GM18861 (cell line): ENCODE measurements at regions not wholly inside any gene's neighbourhood (a gene's known extent, or its start where the extent isn't known, plus 50 kb on each side); places are given as distances from the start of the nearest gene placed in this dataset.

Source experiments
- ATAC-seq: cut with Tn5 transposase; IDR thresholded peaks from one replicate; pipeline ENCODE4 v1.9.1; 2021; ENCODE audit not compliant: unreplicated experiment

- ATAC-seq = peak; percentile 44
Measured at GRCh38 chr2:88832311-88832991, 141.0 kb downstream of the RPIA start.

GRCh38 chr2:88832992-88833389 lies 141.5 kb downstream of the RPIA start:
- ATAC-seq = no peak

GRCh38 chr2:88834376-88834775 lies 142.9 kb downstream of the RPIA start:
- ATAC-seq = no peak

DNA sequence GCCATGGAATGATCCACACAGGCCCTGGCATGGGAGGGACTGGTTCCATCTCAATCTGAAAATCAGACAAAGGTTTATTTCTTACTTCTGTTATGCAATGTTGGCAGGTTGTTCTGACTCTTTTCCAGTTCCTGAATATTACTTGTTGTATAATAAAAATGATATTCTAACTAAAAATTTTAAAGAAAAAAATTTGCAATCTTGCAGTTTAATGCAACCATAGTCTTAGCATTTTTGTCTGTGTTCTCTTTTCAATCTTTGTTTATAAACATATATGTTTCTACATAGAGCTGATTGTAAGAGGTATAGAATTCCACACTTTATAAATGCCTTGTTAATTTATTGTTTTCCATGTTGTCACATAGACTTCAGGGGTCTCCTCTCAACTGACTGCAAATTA lies 143.4 kb downstream of the RPIA start:
- ATAC-seq = no peak

GRCh38 chr2:88835726-88836125 lies 144.3 kb downstream of the RPIA start:
- no peak for ATAC-seq

DNA sequence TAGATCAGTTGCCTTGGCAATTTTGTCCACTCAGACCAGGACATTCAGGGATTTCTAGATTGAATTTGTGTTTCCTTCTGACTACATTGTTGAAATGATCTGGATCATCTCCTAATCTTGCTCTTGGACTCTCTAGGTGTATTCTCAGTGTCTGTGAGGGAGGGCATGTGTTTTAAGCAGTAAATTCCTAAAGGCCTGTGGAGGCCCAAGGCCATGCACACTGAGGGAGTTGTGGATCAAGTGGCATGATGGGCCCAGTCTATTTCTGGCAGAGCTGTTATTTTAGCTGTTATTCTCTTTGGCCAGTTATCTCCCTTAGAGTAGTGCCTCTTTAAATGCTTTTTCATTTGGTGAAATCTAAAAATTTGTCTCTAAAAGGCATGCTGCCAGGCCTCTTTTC lies 144.9 kb downstream of the RPIA start:
- ATAC-seq = no peak

- no peak for ATAC-seq
Measured at GRCh38 chr2:88837511-88838160, 146.2 kb downstream of the RPIA start.

DNA sequence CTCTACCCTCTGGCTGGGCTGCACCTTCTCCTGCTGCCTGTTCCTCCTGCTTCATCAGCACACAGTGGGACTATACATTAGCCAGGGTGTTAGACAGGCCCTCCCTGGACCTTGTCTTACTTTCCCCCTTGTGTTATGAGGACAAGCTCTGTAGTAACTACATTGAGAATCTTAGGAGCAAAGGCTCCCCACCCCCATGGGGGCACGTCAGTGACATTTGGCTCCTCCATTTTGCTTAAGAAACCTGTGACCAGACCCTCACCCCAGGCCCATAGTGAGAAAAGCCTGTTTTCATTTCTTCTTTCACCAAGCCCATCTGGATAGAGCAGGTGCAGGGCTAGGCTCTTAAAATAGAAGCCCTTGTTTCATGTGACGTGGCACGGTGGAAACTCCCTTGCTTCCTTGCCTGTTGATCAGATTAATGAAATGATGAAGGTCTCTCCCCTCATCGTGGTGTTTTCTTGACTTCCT lies 146.7 kb downstream of the RPIA start:
- peak; percentile 65 for ATAC-seq

DNA sequence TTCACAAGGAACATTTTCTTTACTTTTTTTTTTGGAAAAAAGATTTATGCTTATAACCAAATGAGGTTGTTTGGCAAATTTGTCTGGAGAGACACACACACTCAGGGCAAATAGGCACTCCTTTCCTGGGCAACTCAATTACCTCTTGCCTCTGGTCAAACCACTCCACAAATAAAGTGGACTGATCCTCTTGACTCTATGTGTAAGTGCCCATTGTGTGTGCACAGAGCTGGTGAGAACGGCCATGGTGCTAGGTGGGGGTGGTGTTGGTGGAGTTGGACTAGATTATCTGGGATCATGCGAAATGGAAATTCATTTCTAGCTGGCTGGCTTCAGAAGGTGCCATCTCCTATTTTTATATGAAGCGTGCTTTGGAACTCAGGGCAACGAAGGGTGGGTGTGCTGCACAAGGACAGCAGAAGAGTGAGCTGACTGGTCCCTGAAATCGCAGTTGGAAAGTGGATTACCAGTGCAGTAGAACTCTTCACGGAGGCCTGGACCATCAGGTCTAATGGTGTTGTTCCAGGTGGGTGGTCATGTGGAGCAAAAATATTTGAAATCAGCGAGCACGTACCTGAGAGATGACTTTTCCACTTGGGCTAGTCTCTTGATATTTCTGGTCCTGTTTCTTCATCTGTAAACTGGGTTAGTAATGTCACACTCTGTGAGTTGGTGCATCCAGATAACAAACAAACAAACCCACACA lies 149.9 kb downstream of the RPIA start:
- ATAC-seq = no peak

DNA sequence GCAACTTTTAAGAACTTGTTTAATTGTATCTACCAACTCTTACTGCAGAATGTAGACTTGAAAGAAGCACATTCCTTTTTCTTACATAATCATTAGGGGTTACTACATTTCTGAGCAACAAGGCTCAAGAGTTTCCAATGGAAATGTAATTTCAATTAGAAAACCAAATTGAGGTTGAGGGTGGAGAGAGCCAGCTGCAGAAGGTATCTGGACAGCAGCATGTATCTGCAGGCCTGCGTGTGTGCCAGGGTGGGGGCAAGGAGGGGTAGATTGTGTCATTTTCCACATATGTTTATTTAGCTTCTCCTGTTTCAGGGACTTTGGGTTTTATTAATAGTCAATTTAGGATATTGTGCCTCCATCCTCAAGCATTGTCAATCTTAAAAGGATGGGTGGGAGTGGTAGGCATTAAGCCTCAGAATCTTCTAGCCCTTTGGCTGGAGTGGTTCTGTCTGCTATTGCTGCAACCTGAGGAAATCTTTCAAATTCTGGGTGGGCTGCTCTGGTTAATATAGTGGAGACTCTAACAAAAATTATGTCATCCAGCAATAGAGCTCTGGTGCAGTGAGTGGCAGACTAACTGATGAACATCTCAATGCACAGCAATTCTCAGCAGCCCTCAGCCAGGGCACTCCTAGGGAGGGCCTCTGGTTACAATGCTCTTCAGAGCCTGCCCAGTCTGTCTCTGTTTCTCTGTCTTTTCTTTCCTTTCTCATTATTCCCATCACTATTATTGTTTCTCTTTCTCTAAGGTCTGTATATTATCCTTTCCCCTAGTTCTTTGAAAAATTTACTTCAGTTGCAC lies 151.4 kb downstream of the RPIA start:
- no peak for ATAC-seq

DNA sequence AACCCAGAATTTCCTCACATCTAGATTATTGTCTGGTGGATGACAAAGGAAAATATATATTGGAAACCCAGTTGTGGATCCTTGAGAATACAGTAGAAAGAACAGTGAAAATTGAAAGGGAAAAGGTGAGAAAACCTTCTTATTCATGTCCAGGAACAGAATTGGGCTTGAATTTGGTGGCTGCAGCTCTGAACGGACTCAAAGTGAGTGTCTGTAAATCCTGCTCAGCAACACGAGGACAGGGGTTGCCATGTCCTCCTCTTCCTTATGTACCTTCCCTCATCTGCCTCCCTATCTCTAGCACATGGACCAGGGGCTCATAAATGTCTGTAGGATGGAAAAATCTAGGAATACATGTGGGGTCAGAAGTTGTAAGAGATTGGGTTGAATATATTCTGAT lies 152.2 kb downstream of the RPIA start:
- ATAC-seq = no peak

- ATAC-seq = no peak
Measured at GRCh38 chr2:88844960-88845359, 153.5 kb downstream of the RPIA start.

- peak; percentile 83 for ATAC-seq
Measured at GRCh38 chr2:88845772-88846661, 154.5 kb downstream of the RPIA start.

DNA sequence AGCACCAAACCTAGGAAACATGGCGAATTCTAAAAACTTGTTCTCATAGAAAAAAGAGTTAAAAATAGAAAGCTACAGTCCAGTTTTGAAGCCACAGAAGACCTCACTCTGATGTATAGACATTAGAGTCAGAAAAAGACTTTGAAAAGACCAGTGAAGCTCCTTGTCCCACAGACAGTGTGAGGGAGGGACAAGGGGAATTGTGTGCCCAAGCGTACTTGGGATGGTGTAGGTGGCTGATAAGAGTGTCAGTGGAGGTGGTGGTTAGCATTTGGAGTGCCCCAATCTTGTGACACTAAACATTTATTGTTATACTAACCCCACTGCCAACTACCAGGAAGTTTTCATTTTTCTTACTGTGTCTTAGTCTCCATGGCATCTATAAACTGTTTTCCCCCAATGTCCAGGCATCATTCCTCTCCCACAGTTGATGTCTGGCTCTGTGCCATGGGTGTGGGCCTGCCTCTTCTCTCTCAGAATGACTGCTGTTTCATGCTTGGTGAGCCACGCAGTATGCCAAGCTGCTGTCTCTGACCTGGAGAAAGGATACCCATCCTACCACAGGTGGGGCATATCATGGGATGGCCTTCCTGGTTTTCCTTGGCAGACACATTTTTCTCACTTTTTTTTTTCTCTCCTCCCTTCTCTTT lies 161.4 kb downstream of the RPIA start:
- ATAC-seq = no peak

DNA sequence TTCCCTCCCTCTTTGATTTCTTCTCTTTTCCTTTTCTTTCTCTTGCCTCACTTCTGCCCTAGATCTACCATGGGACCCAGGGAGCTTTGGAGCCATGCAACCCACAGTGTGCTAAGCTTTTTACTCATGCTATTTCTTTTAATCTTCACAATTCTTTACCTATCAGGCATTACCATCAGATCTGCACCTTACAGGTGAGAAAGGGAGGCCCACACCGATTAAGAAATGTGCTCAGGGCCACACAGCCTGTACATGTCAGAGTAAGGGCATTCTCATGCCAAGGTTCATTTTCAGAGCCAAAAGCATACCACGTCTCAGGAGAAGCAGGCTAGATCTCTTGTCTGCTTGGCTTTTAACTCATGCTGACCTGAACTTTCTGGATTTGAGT lies 161.9 kb downstream of the RPIA start:
- ATAC-seq = no peak

DNA sequence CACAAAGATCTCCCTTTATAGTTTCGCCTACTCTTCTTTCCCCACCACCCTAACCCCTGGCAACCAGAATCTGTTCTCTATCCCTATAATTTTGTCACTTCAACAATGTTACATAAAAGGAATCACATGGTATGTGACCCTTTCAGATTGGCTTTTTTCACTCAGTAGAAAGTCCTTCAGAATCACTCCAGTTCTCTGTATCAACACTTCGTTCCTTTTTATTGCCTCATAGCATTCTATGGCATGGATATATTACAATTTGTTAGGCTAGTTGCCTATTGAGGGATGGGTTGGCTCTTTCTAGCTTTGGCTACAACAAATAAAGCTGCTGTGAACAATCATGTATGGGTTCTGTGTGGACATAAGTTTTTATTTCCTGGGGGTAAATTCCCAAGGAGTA lies 163.1 kb downstream of the RPIA start:
- ATAC-seq = no peak

DNA sequence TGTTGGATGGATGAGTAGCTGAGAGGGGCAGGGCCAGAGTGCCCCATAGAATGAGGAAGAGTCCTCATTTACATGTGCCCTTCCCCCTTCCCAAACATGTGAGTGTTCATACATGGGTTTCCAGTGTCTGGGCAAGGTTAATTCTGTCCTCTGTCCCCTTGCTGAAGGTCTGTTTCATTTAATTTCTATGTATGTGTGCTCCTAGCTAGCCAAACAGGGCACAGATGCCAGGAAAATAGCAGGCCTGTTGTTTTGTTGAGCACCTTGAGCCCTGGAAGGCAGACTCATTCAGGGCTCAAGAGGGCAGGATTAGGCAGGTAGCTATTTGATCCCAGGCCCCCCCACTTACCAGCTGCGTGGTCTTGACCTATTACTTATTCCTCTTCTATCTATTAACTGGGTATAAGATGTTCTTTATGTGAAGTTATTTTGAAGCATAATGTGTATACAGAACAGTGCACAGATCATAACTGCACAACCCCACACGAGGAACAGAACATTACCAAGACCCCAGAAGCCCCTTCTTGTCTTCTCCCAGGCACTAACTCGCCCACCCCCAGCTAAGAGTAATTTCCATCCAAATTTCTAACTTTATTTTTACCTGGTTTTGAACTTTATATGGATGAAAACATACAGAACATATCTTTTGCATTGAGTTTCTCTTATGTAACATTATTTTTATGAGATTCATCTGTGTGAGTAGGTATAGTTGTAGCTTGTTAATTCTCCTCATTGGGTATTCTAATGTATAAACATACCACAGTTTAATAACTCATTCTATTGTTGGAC lies 164.3 kb downstream of the RPIA start:
- peak; percentile 36 for ATAC-seq

DNA sequence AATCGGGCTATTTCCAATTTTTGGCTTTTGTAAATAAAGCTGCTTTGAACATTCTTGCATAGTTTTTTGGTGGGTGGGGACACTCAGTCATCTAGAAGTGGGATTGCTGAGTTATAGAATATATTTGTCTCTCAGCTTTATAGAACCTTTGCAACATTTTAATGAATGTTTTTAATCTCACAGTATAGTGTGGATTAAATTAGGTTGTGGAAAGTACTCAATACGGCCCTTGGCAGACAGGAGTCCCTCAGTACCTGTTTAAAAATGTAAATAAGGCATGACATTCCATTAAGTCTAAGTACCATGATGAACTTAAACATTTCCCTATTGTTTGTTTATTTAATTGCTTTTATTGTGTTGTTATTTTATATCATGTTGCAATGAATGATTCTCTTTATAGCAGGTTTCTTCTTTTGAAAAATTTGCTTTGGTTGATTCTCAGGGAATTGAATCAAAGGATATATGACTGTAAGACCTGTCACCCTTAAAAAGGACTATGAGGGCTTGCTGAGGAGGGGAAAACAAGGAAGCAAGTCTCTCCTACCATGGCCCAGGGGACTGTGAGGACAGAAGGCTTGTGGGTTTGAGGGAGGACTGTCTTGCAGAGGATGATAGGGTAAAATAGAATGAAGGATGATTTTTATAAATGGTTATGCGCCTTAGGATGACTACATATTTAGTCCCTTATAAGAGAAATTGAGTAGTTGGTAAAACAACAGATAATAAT lies 165.1 kb downstream of the RPIA start:
- ATAC-seq = peak; percentile 11
